ENCODE measurements at regions not wholly inside any gene's neighbourhood (a gene's known extent, or its start where the extent isn't known, plus 50 kb on each side); places are given as distances from the start of the nearest gene placed in this dataset.

- Histone ChIP-seq H3K4me1 (ENCODE audit: control insufficient read depth in 1 of 2, insufficient read depth in 2 of 2, low read length in 2 of 2) (no peaks in the 10 kb centered on the region), H3K27me3 (ENCODE audit: insufficient read depth, low read length) (0 out of 2 replicates have a peak, but pooled peaks cover 4% of the 10 kb centered on the region), H3K27ac (ENCODE audit: low read depth, low read length) (no peak overlapping the region), H3K79me2 (ENCODE audit: insufficient read depth, low read length) (no peaks in the 10 kb centered on the region), H3K9me3 (ENCODE audit: control insufficient read depth in 1 of 2, insufficient read depth in 1 of 2, low read depth in 1 of 2, low read length in 2 of 2) (peaks cover 5 to 13% of the 10 kb centered on the region in 2 experiments; a peak in 3 of 4 replicates), H3K9me2 (ENCODE audit: insufficient read depth) (no peaks in the 10 kb centered on the region), H4K20me1 (ENCODE audit: insufficient read depth) (no peaks in the 10 kb centered on the region), H3K4me3 (replicated peaks in 1 of 2; ENCODE audit: low read depth in 1 of 2, low read length in 2 of 2) (no peak overlapping the region), H3K36me3 (ENCODE audit: control insufficient read depth in 1 of 2, insufficient read depth in 2 of 2, low read length in 2 of 2) (no peaks in the 10 kb centered on the region), H2AFZ (ENCODE audit: low read depth, low read length, poor library complexity, severe bottlenecking) (no peak overlapping the region), H3K9ac (ENCODE audit: low read length) (no peak overlapping the region), H3K4me2 (ENCODE audit: low read length) (no peak overlapping the region)
- RAD21 ChIA-PET (ENCODE audit: low non-redundant PET in 1 of 2, low total read pairs in 2 of 2, uncharacterized antibody in 2 of 2, unreplicated experiment in 2 of 2) = interaction anchor here in 1 of 2 experiments (0.5 kb wide), 1 partner anchor 43 kb away, joined by 3 read pairs; no protein-coding TSS in a partner anchor
- CTCF ChIA-PET = no interaction called here
- ATAC-seq (no peak), DNase-seq (ENCODE audit: low read depth, low spot score) (no peak)
- intact Hi-C loops (cut with micrococcal nuclease) = no loop called here
- TF ChIP-seq ZNF274 (IDR thresholded peaks at IDR 0.05; ENCODE audit: low read depth, low read length) (no peak), REST (IDR thresholded peaks at IDR 0.05; ENCODE audit: low read depth) (no peak), YY1 (IDR thresholded peaks at IDR 0.05; ENCODE audit: extremely low read depth, insufficient replicate concordance, low read depth, low read length) (no peak), EZH2phosphoT487 (IDR thresholded peaks at IDR 0.05; ENCODE audit: borderline replicate concordance) (no peak), RAD21 (IDR thresholded peaks at IDR 0.05; ENCODE audit: low read depth) (no peak), POLR2A (IDR thresholded peaks at IDR 0.05; ENCODE audit: borderline replicate concordance, extremely low read depth, insufficient read depth, insufficient read length) (no peak), POLR2AphosphoS5 (IDR thresholded peaks at IDR 0.05; ENCODE audit: low read depth, low read length) (no peak), SRF (IDR thresholded peaks at IDR 0.05; ENCODE audit: low read depth) (no peak), SP1 (IDR thresholded peaks at IDR 0.05; ENCODE audit: low read depth) (no peak)
- no TSS peak for BruUV-seq (replicated peaks)
- POLR2A ChIA-PET = no interaction called here
Measured at GRCh38 chr3:127501177-127501576, 89.4 kb downstream of the TPRA1 start.

Data from HCT116 (cell line).